ENCODE measurements at regions not wholly inside any gene's neighbourhood (a gene's known extent, or its start where the extent isn't known, plus 50 kb on each side); places are given as distances from the start of the nearest gene placed in this dataset.

DNA sequence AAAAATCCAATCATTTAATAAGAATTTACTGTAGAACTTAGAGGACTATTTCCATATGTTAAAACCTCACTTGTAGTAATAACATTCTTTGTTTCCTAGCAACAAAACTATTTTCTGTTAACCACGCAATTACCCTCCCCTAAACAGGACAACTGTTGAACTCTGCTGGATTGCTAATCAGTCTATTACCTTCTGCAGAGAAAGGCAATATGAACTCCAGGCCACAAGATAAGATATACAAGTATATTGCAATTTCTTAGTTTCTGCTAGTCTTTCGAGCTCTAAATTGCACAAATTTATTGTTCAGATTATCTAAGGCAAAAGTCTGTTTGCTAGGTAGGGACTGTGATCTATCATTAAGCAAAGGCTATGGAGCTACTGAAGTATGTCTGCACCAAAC, 920.1 kb upstream of the LRRN3 start:
- no peak overlapping the region for H3K27ac Mint-ChIP-seq
- H3K79me2 ChIP-seq (ENCODE audit: insufficient read depth, low read length) = no peaks in the 10 kb centered on the region
- no peaks in the 10 kb centered on the region for H3K4me1 Mint-ChIP-seq
- no peak for DNase-seq
- no peak overlapping the region for H3K4me2 ChIP-seq (replicated peaks; ENCODE audit: extremely low read depth, low read length, poor library complexity, severe bottlenecking)
- TF ChIP-seq, protein P1, sequence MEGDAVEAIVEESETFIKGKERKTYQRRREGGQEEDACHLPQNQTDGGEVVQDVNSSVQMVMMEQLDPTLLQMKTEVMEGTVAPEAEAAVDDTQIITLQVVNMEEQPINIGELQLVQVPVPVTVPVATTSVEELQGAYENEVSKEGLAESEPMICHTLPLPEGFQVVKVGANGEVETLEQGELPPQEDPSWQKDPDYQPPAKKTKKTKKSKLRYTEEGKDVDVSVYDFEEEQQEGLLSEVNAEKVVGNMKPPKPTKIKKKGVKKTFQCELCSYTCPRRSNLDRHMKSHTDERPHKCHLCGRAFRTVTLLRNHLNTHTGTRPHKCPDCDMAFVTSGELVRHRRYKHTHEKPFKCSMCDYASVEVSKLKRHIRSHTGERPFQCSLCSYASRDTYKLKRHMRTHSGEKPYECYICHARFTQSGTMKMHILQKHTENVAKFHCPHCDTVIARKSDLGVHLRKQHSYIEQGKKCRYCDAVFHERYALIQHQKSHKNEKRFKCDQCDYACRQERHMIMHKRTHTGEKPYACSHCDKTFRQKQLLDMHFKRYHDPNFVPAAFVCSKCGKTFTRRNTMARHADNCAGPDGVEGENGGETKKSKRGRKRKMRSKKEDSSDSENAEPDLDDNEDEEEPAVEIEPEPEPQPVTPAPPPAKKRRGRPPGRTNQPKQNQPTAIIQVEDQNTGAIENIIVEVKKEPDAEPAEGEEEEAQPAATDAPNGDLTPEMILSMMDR (IDR thresholded peaks at IDR 0.05) = no peak
- H2AFZ ChIP-seq (ENCODE audit: insufficient read depth, low read depth, low read length, poor library complexity, severe bottlenecking) = no peak overlapping the region
- no peak overlapping the region for H3K9ac ChIP-seq (ENCODE audit: insufficient read depth, low read length, poor library complexity, severe bottlenecking)
- H3K36me3 ChIP-seq (replicated peaks in 1 of 2; ENCODE audit: control insufficient read depth in 1 of 2, insufficient read depth in 2 of 2, low read length in 2 of 2) = no peaks in the 10 kb centered on the region
- H3K9me3 Mint-ChIP-seq = peaks cover 0 to 10% (median 4%) of the 10 kb centered on the region in 7 donors
- intact Hi-C loops (cut with micrococcal nuclease) = no loop called here
- no peaks in the 10 kb centered on the region for H3K27me3 ChIP-seq (ENCODE audit: control insufficient read depth in 2 of 2, insufficient read depth in 2 of 2, low read length in 2 of 2)
- H3K9me3 ChIP-seq (replicated peaks in 1 of 2; ENCODE audit: control insufficient read depth in 1 of 2, insufficient read depth in 1 of 2, low read length in 2 of 2) = peaks cover 0 to 4% of the 10 kb centered on the region in 2 donors
- no peak overlapping the region for H3K27ac ChIP-seq (ENCODE audit: low read depth in 1 of 2, low read length in 2 of 2)
- no peak overlapping the region for H3K4me3 ChIP-seq (replicated peaks in 1 of 3; ENCODE audit: low read depth in 2 of 3, low read length in 3 of 3)
- H3K27me3 Mint-ChIP-seq (ENCODE audit: low read depth in 3 of 3) = no peaks in the 10 kb centered on the region
- WGBS (ENCODE audit: insufficient coverage) = no CpG with 5 or more reads among the region's 2 CpGs
- H3K36me3 Mint-ChIP-seq = no peaks in the 10 kb centered on the region
- H3K4me1 ChIP-seq (ENCODE audit: control insufficient read depth in 1 of 2, insufficient read depth in 2 of 2, low read length in 2 of 2) = no peaks in the 10 kb centered on the region
- no peaks in the 10 kb centered on the region for H4K20me1 ChIP-seq (ENCODE audit: insufficient read depth, low read length)
- H3K4me3 Mint-ChIP-seq = no peak overlapping the region

DNA sequence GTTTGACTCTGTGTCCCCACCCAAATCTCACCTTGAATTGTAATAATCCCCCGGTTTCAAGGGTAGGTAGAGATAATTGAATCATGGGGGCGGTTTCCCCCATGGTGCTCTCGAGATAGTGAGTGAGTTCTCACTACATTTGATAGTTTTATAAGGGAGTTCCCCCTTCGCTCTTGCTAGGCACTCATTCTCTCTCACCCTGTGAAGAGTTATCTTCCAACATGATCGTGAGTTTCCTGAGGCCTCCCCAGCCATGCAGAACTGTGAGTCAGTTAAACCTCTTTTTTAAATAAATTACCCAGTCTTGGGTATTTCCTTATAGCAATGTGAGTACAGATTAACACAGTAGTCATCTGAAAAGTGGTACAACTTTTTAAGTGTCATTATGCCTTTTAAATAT, 913.5 kb upstream of the LRRN3 start:
- H4K20me1 ChIP-seq (ENCODE audit: insufficient read depth, low read length) = no peaks in the 10 kb centered on the region
- Mint-ChIP-seq H3K4me1 (no peaks in the 10 kb centered on the region), H3K36me3 (no peaks in the 10 kb centered on the region), H3K4me3 (no peak overlapping the region), H3K27ac (no peak overlapping the region), H3K9me3 (peaks cover 0 to 12% (median 2%) of the 10 kb centered on the region in 7 donors), H3K27me3 (ENCODE audit: low read depth in 3 of 3) (no peaks in the 10 kb centered on the region)
- no CpG with 5 or more reads among the region's 5 CpGs for WGBS (ENCODE audit: insufficient coverage)
- no peaks in the 10 kb centered on the region for H3K36me3 ChIP-seq (replicated peaks in 1 of 2; ENCODE audit: control insufficient read depth in 1 of 2, insufficient read depth in 2 of 2, low read length in 2 of 2)
- no peak overlapping the region for H3K27ac ChIP-seq (ENCODE audit: low read depth in 1 of 2, low read length in 2 of 2)
- H3K27me3 ChIP-seq (ENCODE audit: control insufficient read depth in 2 of 2, insufficient read depth in 2 of 2, low read length in 2 of 2) = no peaks in the 10 kb centered on the region
- DNase-seq = no peak
- H3K4me3 ChIP-seq (replicated peaks in 1 of 3; ENCODE audit: low read depth in 2 of 3, low read length in 3 of 3) = no peak overlapping the region
- H3K79me2 ChIP-seq (ENCODE audit: insufficient read depth, low read length) = no peaks in the 10 kb centered on the region
- intact Hi-C loops (cut with micrococcal nuclease) = no loop called here
- H3K9me3 ChIP-seq (replicated peaks in 1 of 2; ENCODE audit: control insufficient read depth in 1 of 2, insufficient read depth in 1 of 2, low read length in 2 of 2) = peaks cover 4 to 6% of the 10 kb centered on the region in 2 donors
- H3K4me2 ChIP-seq (replicated peaks; ENCODE audit: extremely low read depth, low read length, poor library complexity, severe bottlenecking) = no peak overlapping the region
- TF ChIP-seq, protein P1 (IDR thresholded peaks at IDR 0.05) = no peak
- H3K4me1 ChIP-seq (ENCODE audit: control insufficient read depth in 1 of 2, insufficient read depth in 2 of 2, low read length in 2 of 2) = no peaks in the 10 kb centered on the region
- H3K9ac ChIP-seq (ENCODE audit: insufficient read depth, low read length, poor library complexity, severe bottlenecking) = no peak overlapping the region
- H2AFZ ChIP-seq (ENCODE audit: insufficient read depth, low read depth, low read length, poor library complexity, severe bottlenecking) = no peak overlapping the region
